ENCODE measurements at regions not wholly inside any gene's neighbourhood (a gene's known extent, or its start where the extent isn't known, plus 50 kb on each side); places are given as distances from the start of the nearest gene placed in this dataset.

DNA sequence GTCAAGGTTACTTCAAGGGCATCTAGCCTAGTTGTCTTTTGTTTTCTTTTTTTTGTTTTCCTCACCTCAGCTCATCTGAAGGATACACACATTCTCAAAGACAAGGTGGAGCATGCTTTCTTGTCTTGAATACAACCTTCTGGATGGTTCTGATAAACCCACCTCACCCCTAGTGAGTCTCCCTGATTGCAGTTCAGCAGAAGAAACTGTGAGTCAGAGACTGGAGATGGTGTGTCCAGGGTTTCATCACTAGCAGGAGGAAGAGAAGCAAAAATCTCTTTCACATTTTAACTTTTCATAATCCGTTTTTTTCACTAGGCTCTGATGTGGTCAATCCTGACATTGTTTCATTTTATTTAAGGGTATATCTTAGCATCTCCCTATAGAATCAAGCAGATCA, 143.0 kb upstream of the NRBF2 start:
- H3K4me1 ChIP-seq: no peaks in the 10 kb centered on the region
- H3K9ac ChIP-seq (ENCODE audit: low read depth in 2 of 2, low read length in 2 of 2): no peak overlapping the region
- H3K9me3 ChIP-seq: no peaks in the 10 kb centered on the region
- intact Hi-C loops (cut with DNase I): no loop called here
- TF ChIP-seq, protein P1, sequence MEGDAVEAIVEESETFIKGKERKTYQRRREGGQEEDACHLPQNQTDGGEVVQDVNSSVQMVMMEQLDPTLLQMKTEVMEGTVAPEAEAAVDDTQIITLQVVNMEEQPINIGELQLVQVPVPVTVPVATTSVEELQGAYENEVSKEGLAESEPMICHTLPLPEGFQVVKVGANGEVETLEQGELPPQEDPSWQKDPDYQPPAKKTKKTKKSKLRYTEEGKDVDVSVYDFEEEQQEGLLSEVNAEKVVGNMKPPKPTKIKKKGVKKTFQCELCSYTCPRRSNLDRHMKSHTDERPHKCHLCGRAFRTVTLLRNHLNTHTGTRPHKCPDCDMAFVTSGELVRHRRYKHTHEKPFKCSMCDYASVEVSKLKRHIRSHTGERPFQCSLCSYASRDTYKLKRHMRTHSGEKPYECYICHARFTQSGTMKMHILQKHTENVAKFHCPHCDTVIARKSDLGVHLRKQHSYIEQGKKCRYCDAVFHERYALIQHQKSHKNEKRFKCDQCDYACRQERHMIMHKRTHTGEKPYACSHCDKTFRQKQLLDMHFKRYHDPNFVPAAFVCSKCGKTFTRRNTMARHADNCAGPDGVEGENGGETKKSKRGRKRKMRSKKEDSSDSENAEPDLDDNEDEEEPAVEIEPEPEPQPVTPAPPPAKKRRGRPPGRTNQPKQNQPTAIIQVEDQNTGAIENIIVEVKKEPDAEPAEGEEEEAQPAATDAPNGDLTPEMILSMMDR (IDR thresholded peaks at IDR 0.05): no peak
- H3K27ac ChIP-seq: no peak overlapping the region
- DNase-seq: no peak
- no peaks in the 10 kb centered on the region for H3K36me3 ChIP-seq
- H3K27me3 ChIP-seq: no peaks in the 10 kb centered on the region
- H3K4me3 ChIP-seq: no peak overlapping the region

DNA sequence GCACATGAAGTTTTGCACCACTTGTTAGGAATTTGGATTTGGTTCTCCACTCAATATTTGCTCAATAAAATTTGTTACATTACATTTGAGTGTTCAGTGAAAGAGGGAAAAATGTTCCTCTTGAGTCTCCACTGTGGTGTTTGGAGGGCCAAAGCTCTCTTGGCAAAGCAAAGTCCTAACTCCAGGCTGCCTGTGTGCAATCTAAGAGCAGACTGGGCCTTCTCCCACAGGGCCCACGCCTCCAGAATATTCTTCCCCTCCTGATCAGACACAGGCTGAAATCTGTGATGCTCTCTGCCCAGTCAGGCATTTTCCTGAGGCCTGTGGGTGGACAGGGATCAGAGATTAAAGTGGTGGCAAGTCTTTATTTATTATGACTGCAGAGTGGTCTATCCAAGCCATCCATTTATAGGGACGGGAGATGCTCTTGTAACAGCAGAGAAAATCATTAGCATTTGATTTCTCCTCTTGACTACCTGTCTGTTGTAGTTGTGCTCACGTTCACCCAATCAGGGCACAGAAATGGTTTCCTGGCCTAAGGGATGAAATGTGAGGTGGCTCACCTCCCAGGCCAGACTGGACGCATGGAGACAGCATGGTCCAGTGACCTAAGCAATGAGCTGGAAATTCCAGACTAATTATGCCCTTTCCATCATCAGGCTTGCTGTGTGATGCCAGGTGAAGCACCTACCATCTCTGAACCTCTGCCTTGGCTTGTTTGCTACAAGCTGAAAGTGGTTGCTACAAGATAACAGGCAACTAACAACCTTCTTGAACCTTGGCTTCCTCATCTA, 147.1 kb upstream of the NRBF2 start:
- Histone ChIP-seq H3K9ac (ENCODE audit: low read depth in 2 of 2, low read length in 2 of 2) (no peak overlapping the region), H3K27ac (no peak overlapping the region), H3K36me3 (no peaks in the 10 kb centered on the region), H3K4me1 (no peaks in the 10 kb centered on the region), H3K27me3 (no peaks in the 10 kb centered on the region), H3K4me3 (no peak overlapping the region), H3K9me3 (no peaks in the 10 kb centered on the region)
- TF ChIP-seq, protein P1 (IDR thresholded peaks at IDR 0.05): no peak
- intact Hi-C loops (cut with DNase I): no loop called here
- DNase-seq: no peak

DNA sequence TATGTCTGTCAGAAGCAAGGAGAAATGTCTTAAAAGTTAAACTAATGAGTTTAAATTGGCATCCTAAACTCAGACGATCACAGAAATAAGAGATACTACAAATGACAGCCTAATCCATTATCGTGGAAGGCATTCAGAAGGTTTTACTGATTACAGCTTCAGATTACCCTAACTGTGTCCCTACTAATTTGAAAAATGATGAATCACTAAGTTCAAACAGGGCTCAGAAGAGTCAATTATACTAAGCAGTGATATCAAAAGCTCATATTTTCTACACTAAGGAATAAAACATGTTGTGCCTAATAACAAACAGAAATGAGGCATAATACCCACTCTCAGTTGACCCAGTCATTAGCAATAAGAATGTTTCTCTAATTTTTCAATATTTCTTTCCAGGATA, 152.0 kb upstream of the NRBF2 start:
- no peak for DNase-seq
- intact Hi-C loops (cut with DNase I): no loop called here
- TF ChIP-seq, protein P1 (IDR thresholded peaks at IDR 0.05): no peak

DNA sequence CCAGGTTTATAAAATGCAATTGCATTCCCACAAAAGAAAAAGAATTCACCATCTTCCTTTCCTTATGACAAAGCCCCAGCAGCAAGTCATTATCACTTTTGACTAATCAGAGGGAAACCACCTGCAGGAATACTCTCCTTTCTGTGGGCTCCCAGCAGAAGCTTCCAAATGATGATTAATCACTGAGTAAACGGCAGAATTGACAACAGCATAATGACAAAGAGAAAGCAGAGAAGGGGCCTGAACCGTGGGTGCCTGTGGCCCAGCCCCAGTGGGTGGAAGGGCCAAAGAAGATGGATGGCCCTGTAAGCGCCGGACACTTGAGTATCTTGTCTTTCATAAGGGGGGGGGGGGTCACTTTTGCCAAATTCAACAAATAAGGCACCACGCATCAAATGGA, 152.4 kb upstream of the NRBF2 start:
- H3K4me1 ChIP-seq: no peaks in the 10 kb centered on the region
- H3K36me3 ChIP-seq: no peaks in the 10 kb centered on the region
- no peaks in the 10 kb centered on the region for H3K9me3 ChIP-seq
- no peak overlapping the region for H3K4me3 ChIP-seq
- H3K27me3 ChIP-seq: no peaks in the 10 kb centered on the region
- intact Hi-C loops (cut with DNase I): no loop called here
- H3K27ac ChIP-seq: no peak overlapping the region
- H3K9ac ChIP-seq (ENCODE audit: low read depth in 2 of 2, low read length in 2 of 2): no peak overlapping the region
- TF ChIP-seq, protein P1 (IDR thresholded peaks at IDR 0.05): no peak
- DNase-seq: no peak

More for the DNA sequence above, 152.0 kb upstream of the NRBF2 start:
- no peaks in the 10 kb centered on the region for H3K4me1 ChIP-seq
- H3K9me3 ChIP-seq: no peaks in the 10 kb centered on the region
- no peak overlapping the region for H3K9ac ChIP-seq (ENCODE audit: low read depth in 2 of 2, low read length in 2 of 2)
- H3K36me3 ChIP-seq: no peaks in the 10 kb centered on the region
- H3K27ac ChIP-seq: no peak overlapping the region
- H3K27me3 ChIP-seq: no peaks in the 10 kb centered on the region
- no peak overlapping the region for H3K4me3 ChIP-seq

DNA sequence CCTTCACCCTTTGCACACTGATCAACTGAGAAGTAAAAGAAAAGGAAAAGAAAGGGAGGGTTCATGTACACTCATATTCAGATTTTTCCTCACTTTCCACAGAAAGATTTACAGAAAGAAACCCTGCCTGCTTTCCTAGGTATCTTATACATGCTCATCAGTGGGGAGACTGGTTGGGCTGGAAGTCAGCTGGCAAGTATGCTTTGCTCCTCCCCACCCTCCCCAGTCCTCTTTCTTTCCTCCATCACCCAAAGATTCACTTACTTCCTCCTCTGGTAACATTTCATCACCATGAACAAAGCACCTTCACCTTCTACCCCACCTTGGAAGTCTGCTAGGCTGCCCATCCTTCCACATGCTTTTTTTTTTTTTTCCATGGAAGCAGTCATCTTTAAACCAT, 153.2 kb upstream of the NRBF2 start:
- intact Hi-C loops (cut with DNase I): no loop called here
- Histone ChIP-seq H3K9ac (ENCODE audit: low read depth in 2 of 2, low read length in 2 of 2) (no peak overlapping the region), H3K9me3 (no peaks in the 10 kb centered on the region), H3K27me3 (no peaks in the 10 kb centered on the region), H3K27ac (no peak overlapping the region), H3K4me3 (no peak overlapping the region), H3K36me3 (no peaks in the 10 kb centered on the region), H3K4me1 (no peaks in the 10 kb centered on the region)
- TF ChIP-seq, protein P1 (IDR thresholded peaks at IDR 0.05): no peak
- DNase-seq: no peak

Measured in colonic mucosa (tissue), 4 donors.